ENCODE measurements at regions not wholly inside any gene's neighbourhood (a gene's known extent, or its start where the extent isn't known, plus 50 kb on each side); places are given as distances from the start of the nearest gene placed in this dataset.

GRCh38 chr11:134468796-134469195 is 56.8 kb upstream of the B3GAT1 start:
- Histone ChIP-seq H3K36me3 (ENCODE audit: control insufficient read depth in 2 of 2, insufficient read depth in 1 of 2, low read length in 2 of 2) (no peaks in the 10 kb centered on the region), H3K9me3 (ENCODE audit: control insufficient read depth, insufficient read depth, low read depth, low read length) (no peaks in the 10 kb centered on the region), H3K27ac (ENCODE audit: extremely low read depth, low read depth, low read length) (no peak overlapping the region), H3K4me1 (ENCODE audit: control insufficient read depth, insufficient read depth, low read length) (no peaks in the 10 kb centered on the region), H3K4me3 (ENCODE audit: low read depth, low read length) (no peak overlapping the region)
- TF ChIP-seq ZNF785 (tag by site-specific recombination; IDR thresholded peaks at IDR 0.05) (no peak), ZNF350 (tag by site-specific recombination; IDR thresholded peaks at IDR 0.05) (no peak), ZNF202 (tag by site-specific recombination; IDR thresholded peaks at IDR 0.05; ENCODE audit: borderline replicate concordance) (no peak), WT1 (tag by site-specific recombination; IDR thresholded peaks at IDR 0.05) (no peak), ZSCAN30 (tag by site-specific recombination; IDR thresholded peaks at IDR 0.05) (no peak), ZNF416 (tag by site-specific recombination; IDR thresholded peaks at IDR 0.05) (no peak), ZNF544 (tag by site-specific recombination; IDR thresholded peaks at IDR 0.05) (no peak), ZNF488 (tag by site-specific recombination; IDR thresholded peaks at IDR 0.05) (no peak), ZNF211 (tag by site-specific recombination; IDR thresholded peaks at IDR 0.05; ENCODE audit: low read depth) (no peak), ZBTB6 (tag by site-specific recombination; IDR thresholded peaks at IDR 0.05) (no peak), PRDM10 (tag by site-specific recombination; IDR thresholded peaks at IDR 0.05) (no peak), ZBTB8A (tag by site-specific recombination; IDR thresholded peaks at IDR 0.05) (no peak), ZNF132 (tag by site-specific recombination; IDR thresholded peaks at IDR 0.05; ENCODE audit: borderline replicate concordance) (no peak), ZSCAN5A (tag by site-specific recombination; IDR thresholded peaks at IDR 0.05) (no peak), ZNF664 (tag by site-specific recombination; IDR thresholded peaks at IDR 0.05) (no peak), ZBTB21 (tag by site-specific recombination; IDR thresholded peaks at IDR 0.05) (no peak), ZNF398 (tag by site-specific recombination; IDR thresholded peaks at IDR 0.05) (no peak), ZNF701 (tag by site-specific recombination; IDR thresholded peaks at IDR 0.05) (no peak), ZXDB (tag by site-specific recombination; IDR thresholded peaks at IDR 0.05) (no peak)
- CTCF ChIA-PET, result no interaction called here
- POLR2A ChIA-PET, result interaction anchor here (1.0 kb wide), 1 partner anchor 8 kb away, joined by 3 read pairs; no protein-coding TSS in a partner anchor

All from HEK293 (cell line).